Left lung (tissue), 4 donors: ENCODE measurements at regions not wholly inside any gene's neighbourhood (a gene's known extent, or its start where the extent isn't known, plus 50 kb on each side); places are given as distances from the start of the nearest gene placed in this dataset.
A peak's percentile ranks its signal among the peaks of the same experiment; 100 is the strongest.
"Not testable (repeated sequence)": the region's sequence is repeated elsewhere in the genome, so short reads cannot be mapped to it uniquely, and the experiment has no call there.

ENCODE experiments used
- ATAC-seq: fragments of 200-7000 bp; cut with Tn5 transposase; one replicate; pipeline ENCODE4 v1.9.1; 2020; ENCODE audit warnings: moderate library complexity
- DNase-seq, 4 donors: peaks; one replicate each; pipeline ENCODE4 v3.0.0-alpha.2; 2013 to 2020
- H3K27ac ChIP-seq, 2 donors: fragments of 200-600 bp; sonication (generic) in 1 of 2; one replicate each; pipeline versions ENCODE4 v1.5.0 to v1.8.0; 2020 to 2021
- H3K27me3 ChIP-seq, 2 donors: fragments of 200-600 bp; sonication (generic) in 1 of 2; one replicate each; pipeline versions ENCODE4 v1.5.0 to v1.8.0; 2020 to 2021
- H3K36me3 ChIP-seq, 2 donors: fragments of 200-600 bp; sonication (generic) in 1 of 2; one replicate each; pipeline versions ENCODE4 v1.5.0 to v1.8.0; 2020 to 2021
- H3K4me1 ChIP-seq, 2 donors: fragments of 200-600 bp; one replicate each; pipeline ENCODE4 v1.8.0; 2021
- H3K4me3 ChIP-seq, 2 donors: fragments of 200-600 bp; sonication (generic) in 1 of 2; one replicate each; pipeline versions ENCODE4 v1.5.0 to v1.8.0; 2020 to 2021; ENCODE audit warnings: mild to moderate bottlenecking in 1 of 2
- H3K9me3 ChIP-seq, 2 donors: fragments of 200-600 bp; sonication (generic) in 1 of 2; one replicate each; pipeline versions ENCODE4 v1.5.0 to v1.8.0; 2020 to 2021
- CTCF ChIP-seq, 2 donors: fragments of 200-600 bp; sonication (generic) in 1 of 2; IDR thresholded peaks; one replicate each; pipeline versions ENCODE4 v1.5.0 to v1.8.0; 2021; ENCODE audit warnings: antibody characterized with exemption in 2 of 2
- intact Hi-C, 2 donors: fragments of 100-400 bp; cut with DNase I; formaldehyde crosslinking; loops; one replicate each; pipeline versions ENCODE4 v1.11.2 to v1.14.2; 2022
- donor health status: DM: no; HTN: yes; CAD: no.
- donor health status: DM: no; HTN: no; CAD: no.

- DNase-seq (no peak), ATAC-seq (no peak)
- intact Hi-C loops: no loop called here
- Histone ChIP-seq H3K4me1 (no peaks in the 10 kb centered on the region), H3K4me3 (no peak overlapping the region), H3K27ac (no peak overlapping the region), H3K9me3 (peaks cover 0 to 34% of the 10 kb centered on the region in 2 donors), H3K27me3 (no peaks in the 10 kb centered on the region), H3K36me3 (no peaks in the 10 kb centered on the region)
- TF ChIP-seq CTCF (IDR thresholded peaks at IDR 0.05): no peak
These were observed 280.9 kb upstream of the CYLC2 start for GRCh38 chr9:102714184-102714583.

GRCh38 chr9:102712910-102713309 lies 282.2 kb upstream of the CYLC2 start:
- H3K27me3 ChIP-seq, H3K4me1 ChIP-seq, H3K27ac ChIP-seq, intact Hi-C loops, H3K4me3 ChIP-seq, DNase-seq, ATAC-seq, H3K36me3 ChIP-seq: not testable (repeated sequence)
- H3K9me3 ChIP-seq: peaks cover 0 to 34% of the 10 kb centered on the region in 2 donors

- no peak overlapping the region for H3K4me3 ChIP-seq
- intact Hi-C loops: no loop called here
These were observed 294.2 kb upstream of the CYLC2 start for GRCh38 chr9:102700936-102701335.

GRCh38 chr9:102669220-102669619 lies 325.9 kb upstream of the CYLC2 start:
- DNase-seq (peak in 2 of 4 donors; percentile 0 to 35), ATAC-seq (peak; percentile 82)
- H3K9me3 ChIP-seq: peaks cover 0 to 3% of the 10 kb centered on the region in 2 donors
- H3K4me1 ChIP-seq: no peaks in the 10 kb centered on the region
- no peaks in the 10 kb centered on the region for H3K27me3 ChIP-seq
- intact Hi-C loops: no loop called here
- no peak overlapping the region for H3K27ac ChIP-seq
- no peak overlapping the region for H3K4me3 ChIP-seq
- TF ChIP-seq CTCF (IDR thresholded peaks at IDR 0.05): no peak
- H3K36me3 ChIP-seq: no peaks in the 10 kb centered on the region

More at GRCh38 chr9:102700936-102701335, 294.2 kb upstream of the CYLC2 start:
- Histone ChIP-seq H3K36me3 (no peaks in the 10 kb centered on the region), H3K4me1 (no peaks in the 10 kb centered on the region), H3K27me3 (no peaks in the 10 kb centered on the region), H3K9me3 (peaks cover 0 to 8% of the 10 kb centered on the region in 2 donors), H3K27ac (no peak overlapping the region)
- DNase-seq: no peak
- ATAC-seq: no peak
- TF ChIP-seq CTCF (IDR thresholded peaks at IDR 0.05): no peak

GRCh38 chr9:102652471-102652870 lies 342.7 kb upstream of the CYLC2 start:
- DNase-seq: no peak
- H3K27ac ChIP-seq: no peak overlapping the region
- TF ChIP-seq CTCF (IDR thresholded peaks at IDR 0.05): no peak
- H3K4me1 ChIP-seq: no peaks in the 10 kb centered on the region
- H3K9me3 ChIP-seq: no peaks in the 10 kb centered on the region
- H3K36me3 ChIP-seq: no peaks in the 10 kb centered on the region
- intact Hi-C loops: no loop called here
- no peak overlapping the region for H3K4me3 ChIP-seq
- no peak for ATAC-seq
- H3K27me3 ChIP-seq: no peaks in the 10 kb centered on the region

- no peak for TF ChIP-seq CTCF (IDR thresholded peaks at IDR 0.05)
- intact Hi-C loops: no loop called here
- no peaks in the 10 kb centered on the region for H3K9me3 ChIP-seq
- H3K4me3 ChIP-seq: no peak overlapping the region
- no peaks in the 10 kb centered on the region for H3K27me3 ChIP-seq
- H3K36me3 ChIP-seq: no peaks in the 10 kb centered on the region
- no peak overlapping the region for H3K27ac ChIP-seq
- DNase-seq (no peak), ATAC-seq (no peak)
- H3K4me1 ChIP-seq: no peaks in the 10 kb centered on the region
These were observed 344.2 kb upstream of the CYLC2 start for GRCh38 chr9:102650896-102651295.
